PFSK-1 (cell line): ENCODE measurements at regions not wholly inside any gene's neighbourhood (a gene's known extent, or its start where the extent isn't known, plus 50 kb on each side); places are given as distances from the start of the nearest gene placed in this dataset.

Experiments used
- FOXP2 ChIP-seq: optimal IDR thresholded peaks from 2 replicates; pipeline ENCODE3; 2011; ENCODE audit warnings: borderline replicate concordance, control low read depth, inconsistent platforms; ENCODE audit not compliant: insufficient read depth; ENCODE audit errors: extremely low read length, extremely low read depth
- POLR2AphosphoS5 ChIP-seq: IDR thresholded peaks from 2 replicates; pipeline ENCODE4 v1.6.1; 2012; ENCODE audit warnings: low read depth, mild to moderate bottlenecking, control low read depth, low read length, moderate library complexity
- SIN3A ChIP-seq: IDR thresholded peaks from 2 replicates; pipeline ENCODE4 v1.6.1; 2012; ENCODE audit warnings: mild to moderate bottlenecking, low read length, moderate library complexity, borderline replicate concordance; ENCODE audit not compliant: insufficient read depth
- TAF1 ChIP-seq: IDR thresholded peaks from 2 replicates; pipeline ENCODE4 v1.6.1; 2012; ENCODE audit warnings: low read length, control low read depth, borderline replicate concordance; ENCODE audit not compliant: insufficient read depth
- TF ChIP-seq, protein P1 (sequence below), 2 experiments: IDR thresholded peaks; 2 replicates each; pipeline versions ENCODE4 v1.6.1 to v1.8.0; 2011 to 2012; ENCODE audit warnings: low read depth in 2 of 2, low read length in 2 of 2, control low read depth in 1 of 2, inconsistent platforms in 1 of 2, mild to moderate bottlenecking in 1 of 2, moderate library complexity in 1 of 2; ENCODE audit not compliant: insufficient read depth in 1 of 2

DNA sequence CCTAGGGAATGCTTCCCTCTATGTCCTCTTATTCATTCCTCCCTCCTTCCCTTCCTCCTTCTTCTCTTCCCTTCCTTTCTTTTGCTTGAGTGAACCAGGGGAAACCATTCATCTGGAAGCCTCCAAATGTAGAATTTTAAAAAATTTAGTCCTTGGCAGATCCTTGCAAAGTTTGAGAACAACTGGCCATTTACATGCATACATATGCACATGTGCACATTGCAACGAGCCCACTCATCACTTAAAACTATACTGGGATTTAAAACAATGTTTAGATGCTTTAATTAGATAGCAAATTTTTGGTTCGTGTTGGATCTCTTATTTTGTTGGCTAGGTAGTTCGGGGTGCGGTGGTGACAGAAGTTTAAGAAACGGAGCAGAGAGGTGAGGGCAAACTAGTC lies 68.0 kb upstream of the HMGA2 start:
- TF ChIP-seq, protein P1, sequence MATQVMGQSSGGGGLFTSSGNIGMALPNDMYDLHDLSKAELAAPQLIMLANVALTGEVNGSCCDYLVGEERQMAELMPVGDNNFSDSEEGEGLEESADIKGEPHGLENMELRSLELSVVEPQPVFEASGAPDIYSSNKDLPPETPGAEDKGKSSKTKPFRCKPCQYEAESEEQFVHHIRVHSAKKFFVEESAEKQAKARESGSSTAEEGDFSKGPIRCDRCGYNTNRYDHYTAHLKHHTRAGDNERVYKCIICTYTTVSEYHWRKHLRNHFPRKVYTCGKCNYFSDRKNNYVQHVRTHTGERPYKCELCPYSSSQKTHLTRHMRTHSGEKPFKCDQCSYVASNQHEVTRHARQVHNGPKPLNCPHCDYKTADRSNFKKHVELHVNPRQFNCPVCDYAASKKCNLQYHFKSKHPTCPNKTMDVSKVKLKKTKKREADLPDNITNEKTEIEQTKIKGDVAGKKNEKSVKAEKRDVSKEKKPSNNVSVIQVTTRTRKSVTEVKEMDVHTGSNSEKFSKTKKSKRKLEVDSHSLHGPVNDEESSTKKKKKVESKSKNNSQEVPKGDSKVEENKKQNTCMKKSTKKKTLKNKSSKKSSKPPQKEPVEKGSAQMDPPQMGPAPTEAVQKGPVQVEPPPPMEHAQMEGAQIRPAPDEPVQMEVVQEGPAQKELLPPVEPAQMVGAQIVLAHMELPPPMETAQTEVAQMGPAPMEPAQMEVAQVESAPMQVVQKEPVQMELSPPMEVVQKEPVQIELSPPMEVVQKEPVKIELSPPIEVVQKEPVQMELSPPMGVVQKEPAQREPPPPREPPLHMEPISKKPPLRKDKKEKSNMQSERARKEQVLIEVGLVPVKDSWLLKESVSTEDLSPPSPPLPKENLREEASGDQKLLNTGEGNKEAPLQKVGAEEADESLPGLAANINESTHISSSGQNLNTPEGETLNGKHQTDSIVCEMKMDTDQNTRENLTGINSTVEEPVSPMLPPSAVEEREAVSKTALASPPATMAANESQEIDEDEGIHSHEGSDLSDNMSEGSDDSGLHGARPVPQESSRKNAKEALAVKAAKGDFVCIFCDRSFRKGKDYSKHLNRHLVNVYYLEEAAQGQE (IDR thresholded peaks at IDR 0.05; ENCODE audit: insufficient read depth in 1 of 2, low read depth in 2 of 2, low read length in 2 of 2), result no peak
- TF ChIP-seq POLR2AphosphoS5, result no peak
- no peak for TF ChIP-seq FOXP2
- no peak for TF ChIP-seq SIN3A
- no peak for TF ChIP-seq TAF1

DNA sequence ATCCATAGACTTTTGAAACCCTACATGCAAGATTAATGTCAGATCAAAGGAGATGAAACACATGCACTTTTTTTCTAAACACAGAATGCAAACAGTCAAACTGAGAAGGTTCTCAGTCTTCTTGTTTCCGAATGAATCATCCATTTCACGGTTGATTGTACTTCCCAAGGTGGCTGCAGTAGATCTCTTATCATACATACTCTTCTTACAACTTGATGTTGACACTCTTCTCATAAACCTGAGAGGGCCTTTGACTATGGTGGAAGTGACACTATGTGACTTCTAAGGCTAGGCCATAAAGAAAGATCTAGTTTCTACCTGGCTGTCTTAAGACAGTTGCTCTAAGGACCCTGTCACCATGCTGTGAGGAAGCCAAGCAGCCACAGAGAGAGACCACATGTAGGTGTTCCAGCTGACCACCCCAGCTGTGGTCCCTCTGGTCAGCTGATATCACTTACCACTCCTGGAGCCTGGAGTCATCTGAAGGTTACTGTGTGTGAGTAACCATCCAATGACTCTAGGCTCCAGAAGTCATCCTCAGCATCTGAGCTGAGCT lies 67.2 kb upstream of the HMGA2 start:
- TF ChIP-seq TAF1, result no peak
- no peak for TF ChIP-seq FOXP2
- TF ChIP-seq SIN3A, result no peak
- TF ChIP-seq, protein P1 (IDR thresholded peaks at IDR 0.05; ENCODE audit: insufficient read depth in 1 of 2, low read depth in 2 of 2, low read length in 2 of 2), result no peak
- no peak for TF ChIP-seq POLR2AphosphoS5

DNA sequence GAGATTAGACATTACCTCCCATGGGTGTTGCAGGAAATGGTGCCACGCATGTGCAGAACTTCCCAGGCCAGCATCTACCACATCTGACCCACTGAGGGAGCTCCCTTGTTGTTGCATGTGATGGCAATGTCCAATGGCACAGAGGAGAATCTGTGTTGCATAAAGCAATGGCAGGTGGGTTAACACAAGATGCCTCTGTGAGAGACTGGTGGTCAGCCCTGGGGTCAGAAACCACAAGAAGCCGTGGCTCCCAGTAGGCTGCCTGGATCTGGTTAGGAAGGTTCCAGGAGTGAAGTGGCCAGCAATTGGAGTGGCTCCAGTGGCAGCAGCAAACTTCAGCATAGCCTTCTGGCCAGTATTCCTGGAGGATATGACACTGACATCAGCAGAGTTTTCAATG lies 65.9 kb upstream of the HMGA2 start:
- TF ChIP-seq SIN3A (no peak), FOXP2 (no peak), POLR2AphosphoS5 (no peak), TAF1 (no peak)
- TF ChIP-seq, protein P1 (IDR thresholded peaks at IDR 0.05; ENCODE audit: insufficient read depth in 1 of 2, low read depth in 2 of 2, low read length in 2 of 2), result no peak

DNA sequence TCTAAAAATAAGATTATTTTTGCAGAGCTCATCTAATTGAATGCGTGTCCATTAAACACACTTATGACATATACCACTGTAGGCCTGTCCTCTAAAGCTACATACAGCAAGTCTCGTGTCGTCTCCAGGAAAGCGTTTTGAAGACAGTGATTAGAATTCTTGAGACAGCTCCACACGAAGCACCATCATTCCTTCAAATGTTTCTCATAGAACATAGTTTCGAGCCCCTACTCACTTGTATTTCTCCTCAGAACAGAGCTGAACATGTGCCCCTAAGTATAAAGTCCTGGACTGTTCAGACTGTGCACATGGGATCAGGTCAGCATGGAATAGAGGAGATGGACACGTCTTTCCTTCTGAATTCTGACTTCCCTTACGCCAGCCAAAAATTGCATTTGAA lies 64.5 kb upstream of the HMGA2 start:
- no peak for TF ChIP-seq FOXP2
- no peak for TF ChIP-seq POLR2AphosphoS5
- TF ChIP-seq SIN3A, result no peak
- TF ChIP-seq, protein P1 (IDR thresholded peaks at IDR 0.05; ENCODE audit: insufficient read depth in 1 of 2, low read depth in 2 of 2, low read length in 2 of 2), result no peak
- TF ChIP-seq TAF1, result no peak

DNA sequence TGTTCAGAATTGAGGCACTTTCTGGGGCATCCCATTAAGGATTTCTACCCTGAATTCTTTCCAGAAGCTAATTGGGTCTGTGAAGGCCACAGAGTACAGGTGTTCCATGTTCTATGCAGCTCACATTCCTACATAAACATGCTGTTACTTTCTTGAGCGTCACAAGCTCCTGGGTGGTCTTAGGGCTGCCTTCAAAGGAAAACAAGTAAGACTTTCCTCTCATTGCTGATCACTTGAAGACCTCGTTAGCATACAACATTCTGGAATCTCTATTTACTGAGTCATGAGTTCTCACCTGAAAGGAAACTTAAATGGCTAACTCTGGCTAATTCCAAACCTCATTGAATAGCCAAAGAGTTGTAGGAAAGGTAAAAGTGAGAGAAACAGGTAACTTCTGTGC lies 63.0 kb upstream of the HMGA2 start:
- TF ChIP-seq FOXP2 (no peak), POLR2AphosphoS5 (no peak), SIN3A (no peak), TAF1 (no peak)
- TF ChIP-seq, protein P1 (IDR thresholded peaks at IDR 0.05; ENCODE audit: insufficient read depth in 1 of 2, low read depth in 2 of 2, low read length in 2 of 2), result no peak
